SK-N-SH (cell line): ENCODE measurements at regions not wholly inside any gene's neighbourhood (a gene's known extent, or its start where the extent isn't known, plus 50 kb on each side); places are given as distances from the start of the nearest gene placed in this dataset.

Experiments used
- CTCF ChIA-PET: fragments of 300-600, 350-600 bp; formaldehyde crosslinking; extraction: SDS; loops from one replicate; lab custom pipeline; 2021; lab: Yijun Ruan, JAX
- POLR2A ChIA-PET: fragments of 350-600 bp; sonication (Branson Sonifier 250); formaldehyde crosslinking; extraction: SDS; loops from one replicate; lab custom pipeline; 2020; ENCODE audit warnings: antibody characterized with exemption, inconsistent platforms; lab: Yijun Ruan, JAX
- DNase-seq: peaks from one replicate; pipeline ENCODE4 v3.0.0; 2012
- H2AFZ ChIP-seq: fragments of 200-600 bp; sonication (generic); 2 replicates; pipeline ENCODE4 v1.8.1; 2016; ENCODE audit warnings: antibody characterized with exemption, mild to moderate bottlenecking, low read depth
- H3F3A ChIP-seq: fragments of 200-600 bp; sonication (generic); replicated peaks from 2 replicates; pipeline ENCODE3; 2016; ENCODE audit warnings: antibody characterized with exemption, mild to moderate bottlenecking; ENCODE audit not compliant: insufficient read depth
- H3K27ac ChIP-seq, 2 experiments: fragments of 200-500 bp in 1 of 2; fragments of 200-600 bp in 1 of 2; sonication (Bioruptor generic) in 1 of 2; sonication (generic), shearing (Covaris generic) in 1 of 2; 2 replicates each; pipeline versions ENCODE4 v1.5.1 to v1.6.1; 2014 to 2016; ENCODE audit warnings: low read depth in 2 of 2, inconsistent platforms in 1 of 2, low read length in 1 of 2, mild to moderate bottlenecking in 1 of 2, mixed read lengths in 1 of 2
- H3K27me3 ChIP-seq: fragments of 200-600 bp; sonication (generic), shearing (Covaris generic); 2 replicates; pipeline ENCODE4 v1.6.1; 2016; ENCODE audit warnings: mixed run types; ENCODE audit not compliant: insufficient read depth
- H3K36me3 ChIP-seq, 2 experiments: fragments of 200-500 bp in 1 of 2; fragments of 200-600 bp in 1 of 2; sonication (Bioruptor generic) in 1 of 2; sonication (generic) in 1 of 2; replicated peaks in 1 of 2; 2 replicates each; pipeline versions ENCODE3 to v1.5.1; 2014 to 2016; ENCODE audit warnings: low read length in 1 of 2, mild to moderate bottlenecking in 1 of 2; ENCODE audit not compliant: insufficient read depth in 2 of 2, control insufficient read depth in 1 of 2
- H3K4me1 ChIP-seq, 2 experiments: fragments of 200-500 bp in 1 of 2; fragments of 200-600 bp in 1 of 2; sonication (Bioruptor generic) in 1 of 2; sonication (generic), shearing (Covaris generic) in 1 of 2; 2 replicates each; pipeline versions ENCODE4 v1.5.1 to v1.6.1; 2014 to 2016; ENCODE audit warnings: low read depth in 1 of 2, low read length in 1 of 2, mixed run types in 1 of 2; ENCODE audit not compliant: insufficient read depth in 2 of 2, control insufficient read depth in 1 of 2
- H3K4me2 ChIP-seq: fragments of 200-600 bp; sonication (generic), shearing (Covaris generic); 2 replicates; pipeline ENCODE4 v1.6.1; 2017; ENCODE audit warnings: mixed run types
- H3K4me3 ChIP-seq, 2 experiments: fragments of 200-500 bp in 1 of 2; fragments of 200-600 bp in 1 of 2; sonication (Bioruptor generic) in 1 of 2; sonication (generic), shearing (Covaris generic) in 1 of 2; 2 replicates each; pipeline versions ENCODE4 v1.5.1 to v1.8.1; 2014 to 2016; ENCODE audit warnings: low read depth in 2 of 2, inconsistent platforms in 1 of 2, low read length in 1 of 2, mild to moderate bottlenecking in 1 of 2, mixed read lengths in 1 of 2, moderate library complexity in 1 of 2
- H3K79me2 ChIP-seq: fragments of 200-600 bp; sonication (generic); 2 replicates; pipeline ENCODE4 v1.8.1; 2017; ENCODE audit warnings: mild to moderate bottlenecking; ENCODE audit not compliant: insufficient read depth
- H3K9ac ChIP-seq: fragments of 200-600 bp; sonication (generic); 2 replicates; pipeline ENCODE4 v1.6.1; 2017; ENCODE audit warnings: mixed run types
- H3K9me2 ChIP-seq: fragments of 200-600 bp; sonication (generic); 2 replicates; pipeline ENCODE4 v1.6.1; 2017; ENCODE audit warnings: mixed run types
- H3K9me3 ChIP-seq: fragments of 200-600 bp; sonication (generic); 2 replicates; pipeline ENCODE4 v1.6.1; 2017; ENCODE audit warnings: mixed run types, mild to moderate bottlenecking, moderate library complexity
- H4K20me1 ChIP-seq: fragments of 200-600 bp; sonication (generic); 2 replicates; pipeline ENCODE4 v1.6.1; 2017; ENCODE audit warnings: mild to moderate bottlenecking, mixed run types; ENCODE audit not compliant: insufficient read depth
- JUND ChIP-seq: IDR thresholded peaks from 2 replicates; pipeline ENCODE4 v1.4.0; 2012
- MXI1 ChIP-seq: IDR thresholded peaks from 2 replicates; pipeline ENCODE4 v1.6.1; 2012; ENCODE audit warnings: mild to moderate bottlenecking, low read depth, low read length, improper control_type of control experiment
- NFIC ChIP-seq: IDR thresholded peaks from 2 replicates; pipeline ENCODE4 v1.4.0; 2012; ENCODE audit warnings: borderline replicate concordance
- NRF1 ChIP-seq: IDR thresholded peaks from 2 replicates; pipeline ENCODE4 v1.6.1; 2012; ENCODE audit warnings: low read depth, mild to moderate bottlenecking, low read length
- PBX3 ChIP-seq: IDR thresholded peaks from 2 replicates; pipeline ENCODE4; 2012
- RXRA ChIP-seq: IDR thresholded peaks from 2 replicates; pipeline ENCODE4 v1.4.0; 2012; ENCODE audit warnings: low read depth, mild to moderate bottlenecking, borderline replicate concordance
- SIN3A ChIP-seq: IDR thresholded peaks from 2 replicates; pipeline ENCODE4 v1.6.1; 2012; ENCODE audit warnings: low read depth, mild to moderate bottlenecking, low read length, moderate library complexity, borderline replicate concordance
- SMC3 ChIP-seq: IDR thresholded peaks from 2 replicates; pipeline ENCODE4 v1.6.1; 2012; ENCODE audit warnings: low read depth, low read length, improper control_type of control experiment
- TCF12 ChIP-seq: IDR thresholded peaks from 2 replicates; pipeline ENCODE4 v1.4.0; 2012
- TEAD4 ChIP-seq: IDR thresholded peaks from 2 replicates; pipeline ENCODE4 v1.4.0; 2012; ENCODE audit warnings: mild to moderate bottlenecking, borderline replicate concordance; ENCODE audit not compliant: insufficient read depth
- USF1 ChIP-seq: IDR thresholded peaks from 2 replicates; pipeline ENCODE4 v1.4.0; 2012; ENCODE audit warnings: low read depth, borderline replicate concordance
- YY1 ChIP-seq: IDR thresholded peaks from 2 replicates; pipeline ENCODE4 v1.4.0; 2012; ENCODE audit warnings: low read depth, mild to moderate bottlenecking
- WGBS: methylation state at CpG from one replicate; pipeline ENCODE4 v1.1.6; 2017; ENCODE audit warnings: low lambda C conversion rate; 5-methylcytosine and 5-hydroxymethylcytosine counted together
- TF ChIP-seq, protein P1 (sequence below): fragments of 150-350 bp; IDR thresholded peaks from 2 replicates; pipeline ENCODE4 v1.6.1; 2017; ENCODE audit warnings: antibody characterized with exemption, low read length, low read depth, borderline replicate concordance
- TF ChIP-seq, protein P2 (sequence below): IDR thresholded peaks from 2 replicates; pipeline ENCODE4 v1.4.0; 2012; ENCODE audit warnings: low read depth

DNA sequence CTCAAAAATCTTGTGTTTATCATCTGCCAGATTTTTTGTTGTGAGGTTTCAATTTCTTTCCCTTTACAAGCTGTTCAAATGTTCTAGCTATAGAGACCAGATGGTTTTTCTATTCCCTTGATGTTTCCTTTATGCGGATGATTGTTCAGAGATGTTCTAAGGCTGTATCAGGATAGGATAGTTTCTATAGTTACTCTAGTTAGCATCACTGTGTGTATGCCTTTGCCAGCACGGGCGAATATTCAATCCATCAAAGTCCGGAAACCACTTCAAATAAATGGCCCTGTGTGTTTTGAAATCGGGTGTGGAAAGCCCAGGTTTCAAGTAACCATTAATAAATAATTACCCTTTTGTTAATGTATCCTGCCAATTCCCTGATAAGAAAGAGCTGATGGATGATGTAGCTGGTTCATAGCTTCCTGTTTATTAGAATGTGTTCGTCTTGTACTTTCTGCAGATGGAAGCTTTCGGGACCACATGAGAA lies 149.8 kb upstream of the PRKCQ start:
- CTCF ChIA-PET = interaction anchor here (1.0 to 1.1 kb wide), 2 partner anchors 62 to 82 kb away, joined by 3 read pairs; no protein-coding TSS in a partner anchor

DNA sequence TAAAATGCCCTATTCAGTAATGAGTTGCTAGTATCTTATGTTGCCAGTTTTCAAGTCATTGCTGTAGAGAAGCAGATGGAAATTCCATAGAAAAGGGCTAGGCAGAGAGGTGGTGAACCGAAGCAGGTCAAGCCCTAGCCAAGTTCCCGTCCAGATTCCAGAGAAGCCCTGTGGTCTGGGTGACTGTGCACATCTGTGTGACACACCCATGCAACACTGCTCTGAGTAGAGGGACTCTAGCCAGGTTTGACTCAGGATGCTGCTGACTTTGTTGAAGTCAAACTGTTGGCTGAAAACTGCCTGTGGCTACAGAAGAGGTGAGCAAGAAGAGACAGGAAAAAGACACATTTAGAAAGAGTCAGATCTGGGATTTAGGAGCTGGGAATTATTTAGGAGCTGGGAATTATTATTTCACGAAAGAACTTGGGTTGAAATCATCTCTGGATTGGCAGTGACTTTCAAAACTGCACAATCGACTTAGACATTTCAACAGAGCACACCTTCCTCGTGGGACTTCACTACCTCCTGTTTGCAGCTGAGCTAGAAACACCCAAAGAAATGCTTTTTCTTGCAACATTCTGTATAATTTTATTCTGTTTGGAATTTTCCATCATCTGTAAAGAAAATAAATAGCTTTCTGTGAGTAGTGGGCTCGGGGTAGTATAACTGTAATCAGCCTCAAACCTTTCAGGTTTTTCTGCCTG lies 149.1 kb upstream of the PRKCQ start:
- Histone ChIP-seq H3K4me2 (no peak overlapping the region), H3K27ac (no peak overlapping the region)

More for the DNA sequence above, 149.8 kb upstream of the PRKCQ start:
- Histone ChIP-seq H3K4me2 (no peak overlapping the region), H4K20me1 (no peaks in the 10 kb centered on the region), H3K27me3 (peaks cover 16% of the 10 kb centered on the region; the same call in 1 of the 2 replicates), H3K4me3 (no peak overlapping the region), H3F3A (no peaks in the 10 kb centered on the region), H3K36me3 (no peaks in the 10 kb centered on the region), H3K9me2 (no peaks in the 10 kb centered on the region), H3K4me1 (no peaks in the 10 kb centered on the region), H3K79me2 (no peaks in the 10 kb centered on the region), H3K9me3 (no peaks in the 10 kb centered on the region), H3K9ac (no peak overlapping the region), H3K27ac (no peak overlapping the region), H2AFZ (no peak overlapping the region)
- WGBS = 63% methylated on average over 7 of the region's 7 CpGs
- TF ChIP-seq PBX3 (no peak), NRF1 (no peak), USF1 (no peak), RXRA (no peak), SMC3 (no peak), YY1 (no peak)
- DNase-seq = no peak
- POLR2A ChIA-PET = interaction anchor here (0.7 kb wide), 1 partner anchor 19 kb away, joined by 3 read pairs; no protein-coding TSS in a partner anchor

More for the DNA sequence above, 149.1 kb upstream of the PRKCQ start:
- ChIA-PET CTCF (interaction anchor here (1.0 kb wide), 1 partner anchor 62 kb away, joined by 3 read pairs; no protein-coding TSS in a partner anchor), POLR2A (interaction anchor here (0.7 kb wide), 1 partner anchor 18 kb away, joined by 3 read pairs; no protein-coding TSS in a partner anchor)
- Histone ChIP-seq H3K9me3 (no peaks in the 10 kb centered on the region), H3K36me3 (no peaks in the 10 kb centered on the region), H3K9ac (no peak overlapping the region), H4K20me1 (no peaks in the 10 kb centered on the region), H3K27me3 (peaks cover 16% of the 10 kb centered on the region; the same call in 1 of the 2 replicates), H3K79me2 (no peaks in the 10 kb centered on the region), H3K4me3 (no peak overlapping the region), H3F3A (no peaks in the 10 kb centered on the region), H3K9me2 (no peaks in the 10 kb centered on the region), H2AFZ (no peak overlapping the region), H3K4me1 (no peaks in the 10 kb centered on the region)
- WGBS = 29% methylated on average over 6 of the region's 6 CpGs
- DNase-seq = no peak
- TF ChIP-seq YY1 (no peak), JUND (no peak), PBX3 (no peak), SIN3A (no peak), TCF12 (no peak), MXI1 (no peak), NFIC (no peak), NRF1 (no peak), TEAD4 (no peak)
- TF ChIP-seq, protein P1, sequence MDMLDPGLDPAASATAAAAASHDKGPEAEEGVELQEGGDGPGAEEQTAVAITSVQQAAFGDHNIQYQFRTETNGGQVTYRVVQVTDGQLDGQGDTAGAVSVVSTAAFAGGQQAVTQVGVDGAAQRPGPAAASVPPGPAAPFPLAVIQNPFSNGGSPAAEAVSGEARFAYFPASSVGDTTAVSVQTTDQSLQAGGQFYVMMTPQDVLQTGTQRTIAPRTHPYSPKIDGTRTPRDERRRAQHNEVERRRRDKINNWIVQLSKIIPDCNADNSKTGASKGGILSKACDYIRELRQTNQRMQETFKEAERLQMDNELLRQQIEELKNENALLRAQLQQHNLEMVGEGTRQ = no peak
- TF ChIP-seq, protein P2, sequence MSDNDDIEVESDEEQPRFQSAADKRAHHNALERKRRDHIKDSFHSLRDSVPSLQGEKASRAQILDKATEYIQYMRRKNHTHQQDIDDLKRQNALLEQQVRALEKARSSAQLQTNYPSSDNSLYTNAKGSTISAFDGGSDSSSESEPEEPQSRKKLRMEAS = no peak
